DMS 273 treated with DMSO at 0.1 percent for 48 hours (cell line): ENCODE measurements at regions not wholly inside any gene's neighbourhood (a gene's known extent, or its start where the extent isn't known, plus 50 kb on each side); places are given as distances from the start of the nearest gene placed in this dataset.
"Not testable (repeated sequence)": the region's sequence is repeated elsewhere in the genome, so short reads cannot be mapped to it uniquely, and the experiment has no call there.

Experiments
- DNase-seq: peaks from one replicate; lab custom pipeline; 2025; lab: John Stamatoyannopoulos, UW

- DNase-seq: no peak
These were observed 677.8 kb downstream of the NTRK3 start for GRCh38 chr15:87578776-87579175.

- no peak for DNase-seq
These were observed 679.2 kb downstream of the NTRK3 start for GRCh38 chr15:87577336-87577735.

GRCh38 chr15:87576486-87577176, 679.9 kb downstream of the NTRK3 start:
- DNase-seq: no peak

DNA sequence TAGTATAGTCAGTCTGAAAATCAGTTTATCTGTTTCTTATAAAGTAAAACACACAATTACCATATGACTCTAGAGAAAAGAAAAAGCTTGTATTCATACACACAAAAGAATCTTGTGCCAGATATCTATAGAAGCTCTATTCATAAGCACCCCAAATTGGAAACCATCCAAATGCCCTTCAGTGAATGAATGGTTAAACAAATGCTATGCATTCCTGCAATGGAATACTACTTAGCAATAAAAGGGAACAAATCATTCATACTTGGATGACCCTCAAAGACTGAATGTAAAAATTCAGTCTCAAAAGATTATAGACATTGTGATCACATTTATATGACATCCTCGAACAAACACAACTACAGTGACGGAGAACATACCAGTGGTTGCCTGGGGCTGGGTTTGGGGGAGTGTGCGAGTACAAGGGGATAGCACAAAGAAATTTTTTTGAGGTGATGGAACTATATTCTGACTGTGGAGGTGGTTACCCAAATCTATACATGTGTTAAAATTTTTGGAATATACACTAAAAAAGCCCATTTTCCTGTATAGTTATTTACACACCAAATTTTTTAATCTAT, 680.6 kb downstream of the NTRK3 start:
- no peak for DNase-seq

DNA sequence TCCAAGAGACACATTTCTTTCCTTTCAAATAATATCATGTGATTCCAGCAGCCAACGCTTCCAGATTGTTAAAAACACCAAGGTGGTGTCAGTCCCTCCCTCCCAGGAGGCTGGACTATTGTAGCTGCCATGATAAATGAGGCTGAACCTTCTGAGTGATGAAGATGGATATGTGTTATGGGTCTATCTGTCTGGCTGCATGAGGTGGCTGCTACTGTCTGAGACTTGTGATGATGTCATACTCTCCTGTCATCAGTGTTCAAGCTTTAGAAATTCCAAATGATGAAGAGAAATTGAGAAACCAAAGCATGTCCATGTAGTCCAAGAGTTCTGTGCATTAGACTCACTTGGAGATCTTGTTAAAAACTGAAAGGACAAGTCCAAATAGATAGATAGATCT, 683.0 kb downstream of the NTRK3 start:
- no peak for DNase-seq

DNA sequence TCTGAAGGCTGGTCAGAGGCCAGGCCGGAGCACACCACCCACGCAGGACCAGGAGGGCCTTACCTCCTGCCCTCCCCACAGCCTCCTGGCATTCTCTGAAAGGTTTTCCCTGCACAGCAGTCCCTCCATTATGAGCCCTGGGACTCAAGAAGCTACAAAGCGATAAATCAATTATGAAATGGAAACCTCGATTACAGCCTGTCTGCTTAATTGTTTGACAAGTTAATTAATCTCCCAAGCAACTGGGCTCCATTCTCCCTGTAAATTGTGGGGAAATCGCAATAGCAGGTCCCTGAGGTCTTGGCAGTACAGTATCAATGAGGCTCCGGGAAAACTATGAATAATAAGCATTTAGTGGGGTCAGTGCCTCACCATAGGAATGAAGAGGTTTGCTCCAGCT, 683.5 kb downstream of the NTRK3 start:
- no peak for DNase-seq

DNA sequence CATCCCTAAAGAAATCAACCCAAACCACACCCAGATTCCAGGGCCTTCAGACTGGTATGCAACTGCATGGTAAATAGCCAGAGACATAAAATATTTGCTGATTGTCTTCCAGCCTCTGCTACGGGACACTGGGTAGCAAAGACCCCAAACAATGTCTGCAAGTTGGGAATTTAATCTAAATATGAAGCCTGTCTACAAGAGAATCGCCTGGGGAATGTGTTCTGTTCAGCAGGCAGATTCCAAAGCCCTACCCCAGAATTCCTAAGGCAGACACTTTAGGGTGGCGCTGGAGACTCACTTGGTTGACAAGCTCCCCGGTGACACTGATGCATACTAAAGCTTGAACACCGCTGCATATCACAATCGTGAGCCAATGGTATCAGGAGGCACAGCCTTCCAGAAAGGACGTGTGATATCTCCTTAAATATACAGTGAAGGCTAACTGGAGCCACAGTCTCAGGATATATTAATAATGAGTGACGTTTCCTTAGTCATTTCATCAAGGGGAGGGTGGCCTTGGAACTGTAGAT, 684.1 kb downstream of the NTRK3 start:
- DNase-seq: no peak

GRCh38 chr15:87570206-87570605, 686.3 kb downstream of the NTRK3 start:
- no peak for DNase-seq

- no peak for DNase-seq
These were observed 687.0 kb downstream of the NTRK3 start for GRCh38 chr15:87569581-87569980.

DNA sequence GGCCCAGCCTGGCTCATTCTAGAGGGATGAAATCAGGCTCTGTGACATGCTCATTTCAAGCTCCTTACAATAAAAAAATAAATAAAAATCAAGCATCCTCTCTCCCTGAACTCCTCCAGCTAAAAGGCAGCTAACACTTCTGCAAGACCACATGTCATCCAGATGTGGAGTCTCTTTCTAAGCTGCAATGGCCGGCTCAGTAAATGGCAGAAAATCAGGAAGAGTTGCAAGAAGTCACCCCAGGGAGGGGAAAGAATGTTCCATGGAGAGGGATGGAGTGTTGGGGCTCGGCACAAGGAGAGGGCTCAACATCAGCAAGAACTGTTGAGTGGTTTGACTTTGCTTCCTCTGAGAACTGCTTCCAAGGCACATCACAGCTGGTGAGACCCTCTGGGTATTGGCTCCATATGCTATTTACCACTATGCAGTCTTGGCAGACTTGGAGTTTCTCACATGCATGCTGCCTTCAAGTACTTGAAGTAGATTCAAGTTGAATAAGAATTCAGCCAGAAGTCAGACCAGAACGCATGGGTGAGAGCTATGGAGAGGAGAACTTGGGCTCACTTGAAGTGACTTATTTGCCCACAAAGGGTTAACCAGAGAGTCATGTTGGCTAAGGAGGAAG, 689.0 kb downstream of the NTRK3 start:
- no peak for DNase-seq

DNA sequence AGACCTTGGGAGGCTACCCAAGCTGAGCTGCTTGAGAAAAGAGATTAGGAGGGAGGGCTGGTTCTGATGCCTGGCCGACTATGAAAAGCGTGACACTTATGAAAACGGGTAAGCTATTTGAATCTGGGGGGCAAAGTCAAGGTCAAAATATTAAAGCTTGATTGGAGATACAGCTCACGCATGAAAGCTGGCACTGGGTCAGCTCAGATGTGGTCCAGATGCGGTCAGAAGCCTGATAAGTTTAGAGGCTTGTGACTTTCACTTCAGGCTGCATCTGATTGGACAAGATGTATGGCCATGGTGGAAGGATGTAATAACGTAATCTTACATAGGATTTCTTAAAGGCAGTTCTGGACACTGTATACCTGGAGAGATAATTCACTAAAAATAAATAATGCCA, 690.3 kb downstream of the NTRK3 start:
- no peak for DNase-seq

- DNase-seq: no peak
These were observed 691.9 kb downstream of the NTRK3 start for GRCh38 chr15:87564681-87565080.

DNA sequence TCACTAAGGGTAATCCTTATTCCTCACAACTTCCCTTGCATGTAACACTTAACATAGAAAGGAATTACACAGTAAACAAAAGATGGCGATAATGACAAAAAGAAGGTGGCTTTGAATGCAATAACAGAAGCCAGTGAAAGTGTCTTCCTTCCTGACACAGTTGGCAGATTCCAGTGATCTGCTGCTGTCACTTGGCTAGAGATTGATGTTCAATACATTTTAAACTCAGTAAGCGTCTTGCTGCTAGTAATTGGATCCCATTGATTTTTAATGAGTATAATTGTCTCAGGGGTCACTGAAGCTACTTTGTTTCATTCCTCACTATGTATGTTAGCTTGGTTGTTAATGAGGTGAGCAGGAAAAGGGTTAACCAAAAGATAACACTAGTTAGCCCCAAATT, 692.7 kb downstream of the NTRK3 start:
- DNase-seq: no peak

DNA sequence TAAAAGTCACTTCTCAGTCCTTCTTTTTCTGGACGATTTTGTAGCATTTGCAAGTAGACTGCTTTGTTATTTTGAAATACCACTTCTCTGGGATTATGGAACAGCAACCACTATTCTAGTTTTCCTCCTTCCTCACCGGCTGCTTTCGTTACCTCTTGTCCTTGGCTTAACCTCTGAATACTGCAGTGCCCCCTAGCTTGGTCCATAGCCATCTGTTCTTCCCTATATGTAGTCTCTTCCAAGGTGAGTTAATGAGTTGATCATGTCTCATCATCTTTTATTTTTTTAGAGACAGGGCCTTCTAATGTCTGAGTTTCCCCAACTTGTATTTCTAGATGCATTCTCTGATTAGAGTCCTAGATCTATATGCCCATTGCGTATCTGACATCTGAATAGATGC, 694.3 kb downstream of the NTRK3 start:
- DNase-seq: no peak

DNA sequence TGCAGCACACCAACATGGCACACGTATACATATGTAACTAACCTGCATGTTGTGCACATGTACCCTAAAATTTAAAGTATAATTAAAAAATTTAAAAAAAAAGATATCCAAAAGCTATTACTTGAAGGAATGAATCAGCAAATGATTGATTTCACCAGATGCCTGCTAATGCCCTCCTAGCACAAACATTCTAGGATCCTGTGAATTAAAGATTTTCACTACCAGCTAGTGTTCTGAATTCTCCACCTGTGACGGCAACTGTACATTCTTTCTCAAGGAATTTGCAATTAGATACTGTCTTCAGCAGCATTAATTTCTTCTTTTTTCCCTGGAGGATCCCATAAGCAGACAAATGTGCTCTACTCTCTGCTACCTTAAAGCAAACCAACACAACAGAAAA, 694.9 kb downstream of the NTRK3 start:
- no peak for DNase-seq

- no peak for DNase-seq
These were observed 698.7 kb downstream of the NTRK3 start for GRCh38 chr15:87557881-87558280.

DNA sequence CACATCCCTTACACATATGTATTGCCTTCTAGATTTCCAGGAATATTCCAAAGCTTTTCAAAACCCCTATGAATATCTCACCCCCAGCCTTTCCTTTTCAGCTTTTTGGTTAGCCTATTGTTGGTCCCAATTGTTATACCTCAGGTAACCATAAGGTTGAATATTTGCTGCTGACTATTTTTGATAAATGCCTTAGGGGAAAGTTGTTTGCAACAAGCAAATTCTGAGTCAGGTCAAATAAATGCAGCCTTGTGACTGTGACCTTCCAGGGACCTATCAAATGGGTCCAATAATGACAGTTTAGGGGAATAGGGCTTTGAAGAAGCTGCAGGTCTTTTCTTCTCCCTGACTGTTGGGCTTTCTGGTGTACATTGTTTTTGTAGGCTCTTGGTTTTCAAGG, 699.7 kb downstream of the NTRK3 start:
- DNase-seq: no peak

- DNase-seq: no peak
These were observed 706.7 kb downstream of the NTRK3 start for GRCh38 chr15:87549860-87550259.

GRCh38 chr15:87549296-87549695, 707.2 kb downstream of the NTRK3 start:
- DNase-seq: no peak

- DNase-seq: not testable (repeated sequence)
These were observed 707.9 kb downstream of the NTRK3 start for GRCh38 chr15:87548590-87548989.

- DNase-seq: no peak
These were observed 708.9 kb downstream of the NTRK3 start for GRCh38 chr15:87547470-87548181.

GRCh38 chr15:87538327-87538834, 718.2 kb downstream of the NTRK3 start:
- no peak for DNase-seq

DNA sequence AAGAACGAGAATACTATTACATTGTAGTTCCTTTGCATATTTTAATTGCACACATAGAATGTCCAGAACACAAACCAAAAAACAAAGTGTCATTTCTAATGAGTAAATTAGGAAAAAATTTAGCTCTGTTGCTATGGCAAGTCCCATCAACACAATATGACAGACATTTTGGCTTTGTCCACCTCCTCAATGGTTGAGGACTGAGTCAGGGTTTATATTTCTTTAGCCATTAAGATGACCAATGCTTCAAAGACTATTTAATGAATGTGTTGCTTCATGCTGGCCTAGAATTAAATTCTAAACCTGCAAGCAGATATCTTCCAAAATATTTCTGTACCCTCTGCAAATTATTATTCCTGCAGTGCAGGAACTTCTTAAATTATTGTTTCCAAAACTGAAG, 719.2 kb downstream of the NTRK3 start:
- DNase-seq: no peak
